ENCODE measurements at regions not wholly inside any gene's neighbourhood (a gene's known extent, or its start where the extent isn't known, plus 50 kb on each side); places are given as distances from the start of the nearest gene placed in this dataset.

GRCh38 chr3:64385277-64385676 is 160.0 kb upstream of the PRICKLE2 start:
- TF ChIP-seq ZNF274 (IDR thresholded peaks at IDR 0.05; ENCODE audit: low read depth, low read length) (no peak), YY1 (IDR thresholded peaks at IDR 0.05; ENCODE audit: insufficient read depth, insufficient read length) (no peak), SUZ12 (IDR thresholded peaks at IDR 0.05; ENCODE audit: extremely low read depth, insufficient read depth, insufficient read length) (no peak)
